Neural cell (in vitro differentiated cells): ENCODE measurements at regions not wholly inside any gene's neighbourhood (a gene's known extent, or its start where the extent isn't known, plus 50 kb on each side); places are given as distances from the start of the nearest gene placed in this dataset.

Experiments
- H2AFZ ChIP-seq: fragments of 200-600, 300-800 bp; sonication (generic), shearing (Covaris generic); 2 replicates; pipeline ENCODE4 v1.6.0; 2014; ENCODE audit warnings: low read depth, mild to moderate bottlenecking, antibody characterized with exemption, low read length, moderate library complexity
- H3F3A ChIP-seq: fragments of 200-600 bp; shearing (Covaris generic); 2 replicates; pipeline ENCODE4 v1.6.1; 2016; ENCODE audit warnings: mild to moderate bottlenecking, moderate library complexity, mixed read lengths, antibody characterized with exemption, low read length; ENCODE audit not compliant: insufficient read depth, poor library complexity, severe bottlenecking
- H3K27ac ChIP-seq: fragments of 200-600, 300-800 bp; sonication (generic), shearing (Covaris generic); 2 replicates; pipeline ENCODE4 v1.5.1; 2014; ENCODE audit warnings: mild to moderate bottlenecking, low read length, moderate library complexity
- H3K27me3 ChIP-seq: fragments of 300-800, 200-600 bp; sonication (generic), shearing (Covaris generic); 2 replicates; pipeline ENCODE4 v1.6.0; 2014; ENCODE audit warnings: mild to moderate bottlenecking, low read depth, low read length, moderate library complexity; ENCODE audit not compliant: insufficient read depth
- H3K36me3 ChIP-seq: fragments of 300-800, 200-600 bp; sonication (generic), shearing (Covaris generic); 2 replicates; pipeline ENCODE4 v1.5.1; 2014; ENCODE audit warnings: mild to moderate bottlenecking, antibody characterized with exemption, low read length, moderate library complexity; ENCODE audit not compliant: insufficient read depth
- H3K4me2 ChIP-seq: fragments of 300-800, 200-600 bp; sonication (generic), shearing (Covaris generic); 2 replicates; pipeline ENCODE4 v1.6.0; 2014; ENCODE audit warnings: mild to moderate bottlenecking, low read length
- H3K4me3 ChIP-seq: fragments of 300-800, 200-600 bp; sonication (generic), shearing (Covaris generic); 2 replicates; pipeline ENCODE4 v1.5.1; 2014; ENCODE audit warnings: mild to moderate bottlenecking, low read length, moderate library complexity
- H3K79me2 ChIP-seq: fragments of 200-600 bp; shearing (Covaris generic); replicated peaks from 2 replicates; pipeline ENCODE4 v1.6.0; 2014; ENCODE audit warnings: mild to moderate bottlenecking, low read length, moderate library complexity; ENCODE audit not compliant: insufficient read depth
- H3K9ac ChIP-seq: fragments of 300-800, 200-600 bp; sonication (generic), shearing (Covaris generic); 2 replicates; pipeline ENCODE4 v1.6.1; 2016; ENCODE audit warnings: mild to moderate bottlenecking, low read length, mixed read lengths
- H3K9me2 ChIP-seq: fragments of 200-600 bp; shearing (Covaris generic); 2 replicates; pipeline ENCODE4 v1.6.1; 2016; ENCODE audit warnings: mild to moderate bottlenecking, low read length, mixed read lengths; ENCODE audit not compliant: insufficient read depth
- H3K9me3 ChIP-seq: fragments of 200-600, 300-800 bp; sonication (generic), shearing (Covaris generic); 2 replicates; pipeline ENCODE4 v1.6.1; 2016; ENCODE audit warnings: mild to moderate bottlenecking, mixed run types, low read length, moderate library complexity, mixed read lengths
- H4K20me1 ChIP-seq: fragments of 200-600 bp; shearing (Covaris generic); 2 replicates; pipeline ENCODE4 v1.6.1; 2016; ENCODE audit warnings: mild to moderate bottlenecking, mixed run types; ENCODE audit not compliant: insufficient read depth
- EP300 ChIP-seq: fragments of 450-650 bp; conservative IDR thresholded peaks from 2 replicates; pipeline ENCODE4 v1.6.1; 2014; ENCODE audit warnings: antibody characterized with exemption, mild to moderate bottlenecking, moderate library complexity; ENCODE audit not compliant: poor library complexity, severe bottlenecking
- EZH2 ChIP-seq: fragments of 200-600, 300-800 bp; shearing (Covaris generic), sonication (generic); IDR thresholded peaks from 2 replicates; pipeline ENCODE4 v1.6.1; 2014; ENCODE audit warnings: antibody characterized with exemption, low read length, borderline replicate concordance, mild to moderate bottlenecking; ENCODE audit not compliant: insufficient read depth, poor library complexity, severe bottlenecking
- MXI1 ChIP-seq: fragments of 450-650 bp; conservative IDR thresholded peaks from 2 replicates; pipeline ENCODE4 v1.6.1; 2014; ENCODE audit warnings: antibody characterized with exemption, mild to moderate bottlenecking; ENCODE audit not compliant: poor library complexity, severe bottlenecking
- POLR2AphosphoS5 ChIP-seq: IDR thresholded peaks from 2 replicates; pipeline ENCODE4 v1.6.1; 2012
- RAD21 ChIP-seq: fragments of 450-650 bp; conservative IDR thresholded peaks from 2 replicates; pipeline ENCODE4 v1.6.1; 2014; ENCODE audit warnings: antibody characterized with exemption, mild to moderate bottlenecking, moderate library complexity
- SMC3 ChIP-seq: fragments of 450-650 bp; conservative IDR thresholded peaks from 2 replicates; pipeline ENCODE4 v1.6.1; 2014; ENCODE audit warnings: antibody characterized with exemption, mild to moderate bottlenecking, moderate library complexity; ENCODE audit not compliant: poor library complexity
- TAF1 ChIP-seq: IDR thresholded peaks from 2 replicates; pipeline ENCODE4 v1.6.1; 2012; ENCODE audit warnings: low read depth
- TF ChIP-seq, protein P1 (sequence below): fragments of 450-650 bp; IDR thresholded peaks from 2 replicates; pipeline ENCODE4 v1.5.1; 2014; ENCODE audit warnings: antibody characterized with exemption, mild to moderate bottlenecking, moderate library complexity; ENCODE audit not compliant: poor library complexity, severe bottlenecking
- TF ChIP-seq, protein P2 (sequence below): IDR thresholded peaks from 2 replicates; pipeline ENCODE4 v1.6.1; 2012; ENCODE audit warnings: borderline replicate concordance

DNA sequence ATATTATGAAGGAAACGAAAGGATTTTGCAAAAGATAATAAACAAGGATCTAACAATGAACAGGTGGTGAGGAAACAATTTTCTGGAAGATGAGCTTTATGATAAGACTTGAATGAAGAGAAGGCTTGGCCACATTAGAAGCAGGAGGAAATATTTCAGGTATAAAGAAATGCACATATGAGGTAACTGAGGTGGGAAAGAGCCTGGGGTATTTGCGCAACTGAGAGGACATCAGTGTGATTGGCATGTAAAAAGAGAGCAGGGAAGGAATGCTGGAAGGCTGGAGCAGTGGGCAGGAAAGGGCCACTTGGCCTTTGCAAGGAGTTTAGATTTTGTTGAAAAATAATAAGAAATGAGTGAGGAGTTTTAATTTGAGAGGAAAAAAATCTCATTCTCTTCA is 414.4 kb upstream of the TMCO5A start:
- no peaks in the 10 kb centered on the region for H4K20me1 ChIP-seq
- no peaks in the 10 kb centered on the region for H3K36me3 ChIP-seq
- no peak overlapping the region for H2AFZ ChIP-seq
- no peaks in the 10 kb centered on the region for H3K9me2 ChIP-seq
- no peaks in the 10 kb centered on the region for H3F3A ChIP-seq
- H3K79me2 ChIP-seq: no peaks in the 10 kb centered on the region
- no peaks in the 10 kb centered on the region for H3K9me3 ChIP-seq
- H3K27me3 ChIP-seq: no peaks in the 10 kb centered on the region
- no peak overlapping the region for H3K4me3 ChIP-seq
- H3K27ac ChIP-seq: no peak overlapping the region
- no peak overlapping the region for H3K9ac ChIP-seq
- no peak for TF ChIP-seq TAF1
- TF ChIP-seq, protein P1, sequence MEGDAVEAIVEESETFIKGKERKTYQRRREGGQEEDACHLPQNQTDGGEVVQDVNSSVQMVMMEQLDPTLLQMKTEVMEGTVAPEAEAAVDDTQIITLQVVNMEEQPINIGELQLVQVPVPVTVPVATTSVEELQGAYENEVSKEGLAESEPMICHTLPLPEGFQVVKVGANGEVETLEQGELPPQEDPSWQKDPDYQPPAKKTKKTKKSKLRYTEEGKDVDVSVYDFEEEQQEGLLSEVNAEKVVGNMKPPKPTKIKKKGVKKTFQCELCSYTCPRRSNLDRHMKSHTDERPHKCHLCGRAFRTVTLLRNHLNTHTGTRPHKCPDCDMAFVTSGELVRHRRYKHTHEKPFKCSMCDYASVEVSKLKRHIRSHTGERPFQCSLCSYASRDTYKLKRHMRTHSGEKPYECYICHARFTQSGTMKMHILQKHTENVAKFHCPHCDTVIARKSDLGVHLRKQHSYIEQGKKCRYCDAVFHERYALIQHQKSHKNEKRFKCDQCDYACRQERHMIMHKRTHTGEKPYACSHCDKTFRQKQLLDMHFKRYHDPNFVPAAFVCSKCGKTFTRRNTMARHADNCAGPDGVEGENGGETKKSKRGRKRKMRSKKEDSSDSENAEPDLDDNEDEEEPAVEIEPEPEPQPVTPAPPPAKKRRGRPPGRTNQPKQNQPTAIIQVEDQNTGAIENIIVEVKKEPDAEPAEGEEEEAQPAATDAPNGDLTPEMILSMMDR: no peak
- no peak for TF ChIP-seq EP300
- TF ChIP-seq POLR2AphosphoS5: no peak
- TF ChIP-seq SMC3: no peak
- H3K4me2 ChIP-seq: no peak overlapping the region

DNA sequence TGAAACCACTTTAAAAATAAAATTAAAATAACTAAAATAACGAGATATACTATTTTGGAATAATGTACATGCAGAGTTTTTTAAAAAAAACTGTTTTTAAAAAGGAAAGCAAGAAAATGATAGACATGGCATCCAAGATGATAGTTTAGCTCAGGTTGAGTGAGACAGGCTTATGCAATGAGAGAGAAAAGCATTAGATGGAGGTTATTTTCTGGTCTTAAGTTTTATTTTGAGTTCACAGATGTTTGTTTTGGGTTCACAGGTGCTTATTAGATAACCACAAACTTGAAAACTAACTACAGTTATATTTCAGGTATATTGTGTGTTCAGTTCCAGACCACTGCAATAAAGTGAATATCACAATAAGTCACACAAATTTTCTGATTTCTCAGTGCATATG is 413.6 kb upstream of the TMCO5A start:
- H3K9me3 ChIP-seq: no peaks in the 10 kb centered on the region

More for the DNA sequence above, 413.6 kb upstream of the TMCO5A start:
- no peak overlapping the region for H3K4me2 ChIP-seq
- no peaks in the 10 kb centered on the region for H3K9me2 ChIP-seq
- no peaks in the 10 kb centered on the region for H3F3A ChIP-seq
- no peak overlapping the region for H3K4me3 ChIP-seq
- no peak overlapping the region for H3K27ac ChIP-seq
- TF ChIP-seq, protein P2, sequence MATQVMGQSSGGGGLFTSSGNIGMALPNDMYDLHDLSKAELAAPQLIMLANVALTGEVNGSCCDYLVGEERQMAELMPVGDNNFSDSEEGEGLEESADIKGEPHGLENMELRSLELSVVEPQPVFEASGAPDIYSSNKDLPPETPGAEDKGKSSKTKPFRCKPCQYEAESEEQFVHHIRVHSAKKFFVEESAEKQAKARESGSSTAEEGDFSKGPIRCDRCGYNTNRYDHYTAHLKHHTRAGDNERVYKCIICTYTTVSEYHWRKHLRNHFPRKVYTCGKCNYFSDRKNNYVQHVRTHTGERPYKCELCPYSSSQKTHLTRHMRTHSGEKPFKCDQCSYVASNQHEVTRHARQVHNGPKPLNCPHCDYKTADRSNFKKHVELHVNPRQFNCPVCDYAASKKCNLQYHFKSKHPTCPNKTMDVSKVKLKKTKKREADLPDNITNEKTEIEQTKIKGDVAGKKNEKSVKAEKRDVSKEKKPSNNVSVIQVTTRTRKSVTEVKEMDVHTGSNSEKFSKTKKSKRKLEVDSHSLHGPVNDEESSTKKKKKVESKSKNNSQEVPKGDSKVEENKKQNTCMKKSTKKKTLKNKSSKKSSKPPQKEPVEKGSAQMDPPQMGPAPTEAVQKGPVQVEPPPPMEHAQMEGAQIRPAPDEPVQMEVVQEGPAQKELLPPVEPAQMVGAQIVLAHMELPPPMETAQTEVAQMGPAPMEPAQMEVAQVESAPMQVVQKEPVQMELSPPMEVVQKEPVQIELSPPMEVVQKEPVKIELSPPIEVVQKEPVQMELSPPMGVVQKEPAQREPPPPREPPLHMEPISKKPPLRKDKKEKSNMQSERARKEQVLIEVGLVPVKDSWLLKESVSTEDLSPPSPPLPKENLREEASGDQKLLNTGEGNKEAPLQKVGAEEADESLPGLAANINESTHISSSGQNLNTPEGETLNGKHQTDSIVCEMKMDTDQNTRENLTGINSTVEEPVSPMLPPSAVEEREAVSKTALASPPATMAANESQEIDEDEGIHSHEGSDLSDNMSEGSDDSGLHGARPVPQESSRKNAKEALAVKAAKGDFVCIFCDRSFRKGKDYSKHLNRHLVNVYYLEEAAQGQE: no peak
- no peak for TF ChIP-seq TAF1
- TF ChIP-seq EP300: no peak
- TF ChIP-seq, protein P1: no peak
- TF ChIP-seq POLR2AphosphoS5: no peak
- no peak for TF ChIP-seq MXI1
- no peak for TF ChIP-seq EZH2
- TF ChIP-seq SMC3: no peak
- no peak for TF ChIP-seq RAD21
- no peaks in the 10 kb centered on the region for H3K79me2 ChIP-seq
- no peaks in the 10 kb centered on the region for H3K27me3 ChIP-seq
- no peaks in the 10 kb centered on the region for H4K20me1 ChIP-seq
- no peak overlapping the region for H3K9ac ChIP-seq
- H2AFZ ChIP-seq: no peak overlapping the region
- no peaks in the 10 kb centered on the region for H3K36me3 ChIP-seq
